ENCODE measurements at regions not wholly inside any gene's neighbourhood (a gene's known extent, or its start where the extent isn't known, plus 50 kb on each side); places are given as distances from the start of the nearest gene placed in this dataset.

GRCh38 chr2:221229099-221229498 is 343.0 kb downstream of the EPHA4 start:
- Histone ChIP-seq H3K36me3 (no peaks in the 10 kb centered on the region), H3K4me1 (no peaks in the 10 kb centered on the region), H3K27ac (no peak overlapping the region), H3K9me3 (peaks cover 0 to 5% (median 0%) of the 10 kb centered on the region in 8 donors), H3K4me3 (no peak overlapping the region), H3K27me3 (replicated peaks in 1 of 7) (no peaks in the 10 kb centered on the region)
- intact Hi-C loops (cut with DNase I; ENCODE audit: low total_unique reads), result no loop called here
- no peak for DNase-seq
- TF ChIP-seq POLR2A (IDR thresholded peaks at IDR 0.05) (no peak), CTCF (IDR thresholded peaks at IDR 0.05 in 8 of 11, conservative IDR thresholded peaks at IDR 0.05 in 3 of 11) (no peak), POLR2AphosphoS5 (IDR thresholded peaks at IDR 0.05) (no peak)

GRCh38 chr2:221231511-221231910 is 340.6 kb downstream of the EPHA4 start:
- intact Hi-C loops (cut with DNase I; ENCODE audit: low total_unique reads), result no loop called here
- Histone ChIP-seq H3K9me3 (peaks cover 0 to 5% (median 0%) of the 10 kb centered on the region in 8 donors), H3K27me3 (replicated peaks in 1 of 7) (no peaks in the 10 kb centered on the region), H3K4me1 (peaks cover 0 to 3% (median 0%) of the 10 kb centered on the region in 6 donors), H3K36me3 (no peaks in the 10 kb centered on the region), H3K4me3 (no peak overlapping the region), H3K27ac (no peak overlapping the region)
- DNase-seq, result no peak
- no peak for TF ChIP-seq CTCF (IDR thresholded peaks at IDR 0.05 in 8 of 11, conservative IDR thresholded peaks at IDR 0.05 in 3 of 11)
- no peak for TF ChIP-seq POLR2AphosphoS5 (IDR thresholded peaks at IDR 0.05)
- no peak for TF ChIP-seq POLR2A (IDR thresholded peaks at IDR 0.05)
- 85 to 96% (median 88%) methylated on average over 3 of the region's 3 CpGs for WGBS, 5 donors

GRCh38 chr2:221235941-221236340 is 336.2 kb downstream of the EPHA4 start:
- Histone ChIP-seq H3K27ac (peak overlapping the region in 5 of 8 donors; percentile 15 to 65 (median 48)), H3K4me3 (no peak overlapping the region), H3K27me3 (replicated peaks in 1 of 7) (no peaks in the 10 kb centered on the region), H3K4me1 (peaks cover 0 to 3% (median 0%) of the 10 kb centered on the region in 6 donors), H3K9me3 (peaks cover 0 to 5% (median 0%) of the 10 kb centered on the region in 8 donors), H3K36me3 (no peaks in the 10 kb centered on the region)
- TF ChIP-seq CTCF (IDR thresholded peaks at IDR 0.05 in 8 of 11, conservative IDR thresholded peaks at IDR 0.05 in 3 of 11), result no peak
- no peak for TF ChIP-seq POLR2AphosphoS5 (IDR thresholded peaks at IDR 0.05)
- TF ChIP-seq POLR2A (IDR thresholded peaks at IDR 0.05), result no peak
- intact Hi-C loops (cut with DNase I; ENCODE audit: low total_unique reads), result no loop called here
- 59 to 79% (median 71%) methylated on average over 2 of the region's 2 CpGs for WGBS, 5 donors
- DNase-seq, result no peak

- H3K4me3 ChIP-seq, result no peak overlapping the region
- intact Hi-C loops (cut with DNase I; ENCODE audit: low total_unique reads), result no loop called here
- peaks cover 0 to 3% (median 0%) of the 10 kb centered on the region in 6 donors for H3K4me1 ChIP-seq
- no peaks in the 10 kb centered on the region for H3K9me3 ChIP-seq
- 68 to 92% (median 71%) methylated on average over 3 of the region's 3 CpGs for WGBS, 5 donors
- H3K27me3 ChIP-seq (replicated peaks in 1 of 7), result no peaks in the 10 kb centered on the region
- no peak overlapping the region for H3K27ac ChIP-seq
- no peaks in the 10 kb centered on the region for H3K36me3 ChIP-seq
- TF ChIP-seq POLR2AphosphoS5 (IDR thresholded peaks at IDR 0.05) (no peak), CTCF (IDR thresholded peaks at IDR 0.05 in 8 of 11, conservative IDR thresholded peaks at IDR 0.05 in 3 of 11) (no peak), POLR2A (IDR thresholded peaks at IDR 0.05) (no peak)
- DNase-seq, result no peak
Observed at GRCh38 chr2:221241072-221241471, 331.0 kb downstream of the EPHA4 start.
